H1 (cell line): ENCODE measurements at regions not wholly inside any gene's neighbourhood (a gene's known extent, or its start where the extent isn't known, plus 50 kb on each side); places are given as distances from the start of the nearest gene placed in this dataset.

Experiments
- CTCF ChIA-PET: fragments of 300-600 bp; sonication (Branson Sonifier 250); formaldehyde crosslinking; loops from one replicate; lab custom pipeline; 2021; ENCODE audit not compliant: partially characterized antibody; lab: Charles Lee
- POLR2A ChIA-PET: fragments of 300-600 bp; sonication (Branson Sonifier 250); formaldehyde crosslinking; loops from one replicate; lab custom pipeline; 2021; ENCODE audit warnings: inconsistent platforms; ENCODE audit not compliant: partially characterized antibody; lab: Charles Lee
- DNase-seq, 2 experiments: peaks; one replicate each; pipeline versions ENCODE4 v3.0.0 to v3.0.0-alpha.2; 2010 to 2022; ENCODE audit warnings: low spot score in 2 of 2, low read depth in 1 of 2, mixed read lengths in 1 of 2
- FAIRE-seq: peaks from 2 replicates; lab custom pipeline; 2011; peaks lifted over from hg19 to GRCh38; lab: Jason Lieb, UNC
- H2AFZ ChIP-seq: 2 replicates; pipeline ENCODE4 v1.8.1; 2012; ENCODE audit warnings: low read length, inconsistent platforms
- H2AK5ac ChIP-seq: 2 replicates; pipeline ENCODE4 v1.6.1; 2013; ENCODE audit warnings: low read depth, low read length
- H2BK120ac ChIP-seq: replicated peaks from 2 replicates; pipeline ENCODE3; 2013; ENCODE audit warnings: low read depth, low read length, inconsistent platforms
- H2BK12ac ChIP-seq: 2 replicates; pipeline ENCODE4 v1.6.1; 2013; ENCODE audit warnings: low read depth, low read length
- H2BK15ac ChIP-seq: 2 replicates; pipeline ENCODE4 v1.6.1; 2013; ENCODE audit warnings: low read length
- H2BK20ac ChIP-seq: 2 replicates; pipeline ENCODE4 v1.6.1; 2013; ENCODE audit warnings: low read length
- H2BK5ac ChIP-seq: 2 replicates; pipeline ENCODE4 v1.6.1; 2013; ENCODE audit warnings: low read depth, low read length
- H3K14ac ChIP-seq: 2 replicates; pipeline ENCODE4 v1.6.1; 2013; ENCODE audit warnings: inconsistent platforms; ENCODE audit not compliant: insufficient read length
- H3K18ac ChIP-seq: 2 replicates; pipeline ENCODE4 v1.6.1; 2013; ENCODE audit warnings: low read length; ENCODE audit errors: extremely low read depth
- H3K23ac ChIP-seq: 2 replicates; pipeline ENCODE4 v1.6.1; 2013; ENCODE audit warnings: inconsistent platforms; ENCODE audit not compliant: insufficient read length
- H3K23me2 ChIP-seq: 2 replicates; pipeline ENCODE4 v1.6.1; 2013; ENCODE audit warnings: low read depth, low read length
- H3K27ac ChIP-seq: 2 replicates; pipeline ENCODE4 v1.6.1; 2011; ENCODE audit warnings: low read depth, low read length, inconsistent platforms
- H3K27me3 ChIP-seq, 4 experiments: replicated peaks in 1 of 4; 1 replicate in 1 of 4; 2 replicates in 3 of 4; pipeline versions ENCODE4 v1.6.1 to v1.8.1; 2011 to 2013; ENCODE audit warnings: low read length in 3 of 4, mild to moderate bottlenecking in 3 of 4, inconsistent platforms in 2 of 4, mixed read lengths in 2 of 4, moderate library complexity in 1 of 4; ENCODE audit not compliant: control insufficient read depth in 3 of 4, insufficient read depth in 3 of 4; ENCODE audit errors: extremely low read depth in 1 of 4
- H3K36me3 ChIP-seq, 4 experiments: 2 replicates each; pipeline versions ENCODE4 v1.6.1 to v1.8.1; 2011 to 2013; ENCODE audit warnings: mild to moderate bottlenecking in 4 of 4, low read length in 3 of 4, moderate library complexity in 2 of 4, control low read depth in 1 of 4, inconsistent platforms in 1 of 4; ENCODE audit not compliant: insufficient read depth in 4 of 4, control insufficient read depth in 2 of 4
- H3K4ac ChIP-seq: replicated peaks from 2 replicates; pipeline ENCODE3; 2013; ENCODE audit warnings: low read length, low read depth, mixed read lengths, inconsistent platforms; ENCODE audit not compliant: insufficient read length
- H3K4me1 ChIP-seq, 4 experiments: replicated peaks in 1 of 4; 1 replicate in 1 of 4; 2 replicates in 3 of 4; pipeline versions ENCODE4 v1.6.1 to v1.8.1; 2011 to 2013; ENCODE audit warnings: low read length in 3 of 4, inconsistent platforms in 2 of 4, mixed read lengths in 1 of 4; ENCODE audit not compliant: insufficient read depth in 4 of 4, control insufficient read depth in 3 of 4
- H3K4me2 ChIP-seq, 2 experiments: 2 replicates each; pipeline versions ENCODE4 v1.6.1 to v1.8.1; 2011 to 2013; ENCODE audit warnings: low read depth in 2 of 2, low read length in 2 of 2, control low read depth in 1 of 2, inconsistent platforms in 1 of 2, mild to moderate bottlenecking in 1 of 2; ENCODE audit not compliant: insufficient read depth in 1 of 2
- H3K4me3 ChIP-seq, 4 experiments: fragments of 200-600, 300-600 bp in 1 of 4; sonication (generic), shearing (Covaris generic), sonication (Bioruptor Twin) in 1 of 4; 2 replicates each; pipeline versions ENCODE4 v1.5.1 to v1.8.1; 2011 to 2016; ENCODE audit warnings: low read length in 4 of 4, low read depth in 3 of 4, control low read depth in 2 of 4, inconsistent platforms in 2 of 4, mild to moderate bottlenecking in 2 of 4, mixed read lengths in 1 of 4, moderate library complexity in 1 of 4; ENCODE audit not compliant: insufficient read depth in 2 of 4; ENCODE audit errors: extremely low read depth in 1 of 4
- H3K56ac ChIP-seq: replicated peaks from 2 replicates; pipeline ENCODE3; 2013; ENCODE audit warnings: low read depth, mild to moderate bottlenecking, mixed read lengths, low read length, inconsistent platforms; ENCODE audit not compliant: insufficient read length
- H3K79me1 ChIP-seq: 2 replicates; pipeline ENCODE4 v1.6.1; 2013; ENCODE audit warnings: low read depth, low read length, control low read depth
- H3K79me2 ChIP-seq, 2 experiments: 2 replicates each; pipeline versions ENCODE4 v1.6.1 to v1.8.1; 2012 to 2013; ENCODE audit warnings: low read length in 2 of 2, mild to moderate bottlenecking in 2 of 2, inconsistent platforms in 1 of 2; ENCODE audit not compliant: insufficient read depth in 2 of 2, control insufficient read depth in 1 of 2
- H3K9ac ChIP-seq, 4 experiments: replicated peaks in 1 of 4; 1 replicate in 1 of 4; 2 replicates in 3 of 4; pipeline versions ENCODE4 v1.6.1 to v1.8.1; 2011 to 2013; ENCODE audit warnings: low read depth in 3 of 4, low read length in 3 of 4, control low read depth in 2 of 4, mild to moderate bottlenecking in 2 of 4, moderate library complexity in 2 of 4, inconsistent platforms in 1 of 4; ENCODE audit errors: extremely low read depth in 1 of 4
- H3K9me3 ChIP-seq, 2 experiments: 2 replicates each; pipeline versions ENCODE4 v1.6.1 to v1.8.1; 2012 to 2013; ENCODE audit warnings: mild to moderate bottlenecking in 2 of 2, moderate library complexity in 2 of 2, control low read depth in 1 of 2, inconsistent platforms in 1 of 2, low read depth in 1 of 2, low read length in 1 of 2, mixed read lengths in 1 of 2; ENCODE audit not compliant: insufficient read depth in 2 of 2
- H4K20me1 ChIP-seq, 2 experiments: replicated peaks in 1 of 2; 2 replicates each; pipeline versions ENCODE3 to v1.8.1; 2011 to 2013; ENCODE audit warnings: inconsistent platforms in 2 of 2, low read length in 2 of 2, mild to moderate bottlenecking in 1 of 2; ENCODE audit not compliant: insufficient read depth in 2 of 2, control insufficient read depth in 1 of 2
- H4K5ac ChIP-seq: 2 replicates; pipeline ENCODE4 v1.6.1; 2013; ENCODE audit warnings: low read length, low read depth, mixed read lengths, inconsistent platforms; ENCODE audit not compliant: insufficient read length
- H4K8ac ChIP-seq: 2 replicates; pipeline ENCODE4 v1.8.0; 2013; ENCODE audit warnings: mild to moderate bottlenecking, moderate library complexity, low read length, inconsistent platforms; ENCODE audit not compliant: insufficient read depth; ENCODE audit errors: extremely low read depth
- H4K91ac ChIP-seq: replicated peaks from 2 replicates; pipeline ENCODE3; 2013; ENCODE audit warnings: low read length, mixed read lengths, inconsistent platforms; ENCODE audit not compliant: insufficient read length
- BCL11A ChIP-seq, 2 experiments: IDR thresholded peaks; one replicate each; pipeline ENCODE4 v1.6.1; 2011; ENCODE audit warnings: low read depth in 2 of 2, low read length in 2 of 2, mild to moderate bottlenecking in 2 of 2
- CHD1 ChIP-seq: IDR thresholded peaks from 2 replicates; pipeline ENCODE4 v1.6.1; 2012; ENCODE audit warnings: low read depth, low read length, improper control_type of control experiment
- HDAC6 ChIP-seq: IDR thresholded peaks from one replicate; pipeline ENCODE4 v1.7.1; 2012; ENCODE audit warnings: low read depth, mild to moderate bottlenecking, inconsistent platforms, low read length, moderate library complexity
- JUN ChIP-seq: IDR thresholded peaks from 2 replicates; pipeline ENCODE4 v1.6.1; 2011; ENCODE audit warnings: low read depth, mild to moderate bottlenecking, improper control_type of control experiment, low read length
- JUND ChIP-seq: IDR thresholded peaks from 2 replicates; pipeline ENCODE4 v1.6.1; 2011; ENCODE audit warnings: mild to moderate bottlenecking, improper control_type of control experiment, low read length
- NANOG ChIP-seq: IDR thresholded peaks from 2 replicates; pipeline ENCODE4 v1.6.1; 2011; ENCODE audit warnings: low read length, low read depth, mild to moderate bottlenecking, inconsistent platforms; ENCODE audit not compliant: insufficient read depth, poor library complexity, severe bottlenecking
- NRF1 ChIP-seq: IDR thresholded peaks from 2 replicates; pipeline ENCODE4 v1.6.1; 2011; ENCODE audit warnings: mild to moderate bottlenecking, low read depth, low read length, improper control_type of control experiment
- POU5F1 ChIP-seq: IDR thresholded peaks from 2 replicates; pipeline ENCODE4 v1.6.1; 2011; ENCODE audit warnings: low read depth, mild to moderate bottlenecking, low read length, moderate library complexity
- RAD21 ChIP-seq, 2 experiments: IDR thresholded peaks in 1 of 2; conservative IDR thresholded peaks in 1 of 2; 2 replicates each; pipeline ENCODE4 v1.6.1; 2011; ENCODE audit warnings: low read depth in 2 of 2, low read length in 2 of 2, improper control_type of control experiment in 1 of 2, inconsistent platforms in 1 of 2, mild to moderate bottlenecking in 1 of 2, moderate library complexity in 1 of 2
- RXRA ChIP-seq: IDR thresholded peaks from 2 replicates; pipeline ENCODE4 v1.6.1; 2011; ENCODE audit warnings: low read depth, mild to moderate bottlenecking, low read length, moderate library complexity; ENCODE audit not compliant: insufficient read depth
- TCF12 ChIP-seq: IDR thresholded peaks from 2 replicates; pipeline ENCODE4 v1.6.1; 2011; ENCODE audit warnings: low read depth, mild to moderate bottlenecking, low read length
- YY1 ChIP-seq: IDR thresholded peaks from 2 replicates; pipeline ENCODE4 v1.6.1; 2011; ENCODE audit warnings: low read depth, mild to moderate bottlenecking, low read length
- WGBS, 2 experiments: shearing (Covaris generic) in 1 of 2; methylation state at CpG; one replicate each; pipeline versions ENCODE4 v1.1.6 to v1.1.7; 2013 to 2015; ENCODE audit warnings: low lambda C conversion rate in 2 of 2, mixed read lengths in 2 of 2, inconsistent platforms in 1 of 2, low coverage in 1 of 2, missing lambda C conversion rate in 1 of 2; ENCODE audit not compliant: insufficient replicate concordance in 2 of 2, insufficient coverage in 1 of 2, insufficient read length in 1 of 2; ENCODE audit errors: extremely low coverage in 1 of 2, missing lambda C conversion rate in 1 of 2; 5-methylcytosine and 5-hydroxymethylcytosine counted together

DNA sequence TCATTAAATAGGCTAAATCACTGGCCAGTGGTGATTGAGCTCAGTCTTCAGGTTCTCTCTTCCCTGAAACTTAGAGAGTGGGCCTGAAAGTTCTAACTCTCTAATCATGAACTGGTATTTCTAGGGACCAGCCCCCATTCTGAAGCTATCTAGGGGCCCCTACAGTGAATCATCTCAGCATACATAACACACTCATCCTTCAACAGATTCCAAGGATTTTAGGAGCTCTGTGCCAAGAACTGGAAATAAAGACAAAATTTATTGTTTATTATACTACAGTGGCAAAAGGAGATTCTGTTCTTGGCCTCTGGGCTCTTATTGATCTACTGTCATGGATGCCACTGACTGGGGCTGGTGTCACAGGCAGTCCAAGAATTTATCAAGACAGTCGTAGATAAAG, 263.8 kb upstream of the IGFBP7 start:
- Histone ChIP-seq H2BK5ac (no peak overlapping the region), H2BK20ac (no peak overlapping the region), H3K4me1 (no peaks in the 10 kb centered on the region), H3K23me2 (no peaks in the 10 kb centered on the region), H3K79me2 (no peaks in the 10 kb centered on the region), H3K4me3 (no peak overlapping the region), H2AFZ (no peak overlapping the region), H3K56ac (no peak overlapping the region), H2BK120ac (no peak overlapping the region), H3K27ac (no peak overlapping the region), H3K36me3 (no peaks in the 10 kb centered on the region), H3K27me3 (no peaks in the 10 kb centered on the region)
- DNase-seq (no peak), FAIRE-seq (no peak)
- CTCF ChIA-PET, result no interaction called here
- TF ChIP-seq TCF12 (no peak), CHD1 (no peak), JUN (no peak), HDAC6 (no peak), JUND (no peak), RAD21 (IDR thresholded peaks at IDR 0.05 in 1 of 2, conservative IDR thresholded peaks at IDR 0.05 in 1 of 2; ENCODE audit: low read depth in 2 of 2, low read length in 2 of 2) (no peak), POU5F1 (no peak), NANOG (no peak), YY1 (no peak), NRF1 (no peak), RXRA (no peak), BCL11A (IDR thresholded peaks at IDR 0.05; ENCODE audit: low read depth in 2 of 2, low read length in 2 of 2) (no peak)
- TF ChIP-seq, all 59 proteins: peak for 0
- Histone ChIP-seq H3K4ac (no peak overlapping the region), H3K9ac (no peak overlapping the region), H3K23ac (no peak overlapping the region), H3K18ac (no peak overlapping the region), H3K4me2 (no peak overlapping the region), H3K14ac (no peak overlapping the region), H2AK5ac (no peak overlapping the region), H4K20me1 (no peaks in the 10 kb centered on the region), H2BK12ac (no peak overlapping the region), H2BK15ac (no peak overlapping the region; the same call in 1 of the 2 replicates), H3K79me1 (no peaks in the 10 kb centered on the region), H3K9me3 (peaks cover 0 to 10% of the 10 kb centered on the region in 2 experiments; a peak in 1 of 4 replicates), H4K91ac (no peak overlapping the region), H4K8ac (no peak overlapping the region), H4K5ac (no peak overlapping the region)
- POLR2A ChIA-PET, result no interaction called here
- WGBS, 2 experiments, result 92% methylated on average over 1 of the region's 1 CpG; no CpG with 5 or more reads in 1 of the 2 experiments
